Heart left ventricle (tissue), 16 donors: ENCODE measurements at regions not wholly inside any gene's neighbourhood (a gene's known extent, or its start where the extent isn't known, plus 50 kb on each side); places are given as distances from the start of the nearest gene placed in this dataset.
"Not testable (repeated sequence)": the region's sequence is repeated elsewhere in the genome, so short reads cannot be mapped to it uniquely, and the experiment has no call there.

ENCODE experiments used
- ATAC-seq, 4 donors: fragments of 200-7000 bp; cut with Tn5 transposase; one replicate each; pipeline ENCODE4 v1.9.1; 2020 to 2022; ENCODE audit warnings: moderate library complexity in 4 of 4, mild to moderate bottlenecking in 3 of 4, moderate number of reproducible peaks in 1 of 4
- DNase-seq, 5 donors: peaks; one replicate each; pipeline ENCODE4 v3.0.0-alpha.2; 2020
- H3K27ac ChIP-seq, 12 donors: fragments of 200-600 bp; sonication (generic) in 4 of 12; one replicate each; pipeline versions ENCODE4 v1.5.0 to v1.8.0; 2016 to 2022; ENCODE audit warnings: mild to moderate bottlenecking in 2 of 12
- H3K27me3 ChIP-seq, 9 donors: fragments of 200-600 bp; sonication (generic) in 2 of 9; one replicate each; pipeline versions ENCODE4 v1.5.1 to v1.8.0; 2016 to 2022; ENCODE audit warnings: mild to moderate bottlenecking in 3 of 9
- H3K36me3 ChIP-seq, 9 donors: fragments of 200-600 bp; sonication (generic) in 2 of 9; one replicate each; pipeline versions ENCODE4 v1.5.0 to v1.8.0; 2018 to 2022; ENCODE audit warnings: mild to moderate bottlenecking in 2 of 9
- H3K4me1 ChIP-seq, 12 donors: fragments of 200-600 bp; sonication (generic) in 4 of 12; one replicate each; pipeline versions ENCODE4 v1.5.0 to v1.8.0; 2016 to 2022; ENCODE audit warnings: mild to moderate bottlenecking in 3 of 12
- H3K4me3 ChIP-seq, 12 donors: fragments of 200-600 bp; sonication (generic) in 4 of 12; one replicate each; pipeline versions ENCODE4 v1.5.0 to v1.8.0; 2017 to 2022; ENCODE audit warnings: mild to moderate bottlenecking in 9 of 12, moderate library complexity in 4 of 12
- H3K9me3 ChIP-seq, 12 donors: fragments of 200-600 bp; sonication (generic) in 4 of 12; one replicate each; pipeline versions ENCODE4 v1.5.0 to v1.8.0; 2016 to 2022; ENCODE audit warnings: mild to moderate bottlenecking in 1 of 12
- CTCF ChIP-seq, 12 donors: fragments of 200-600 bp; sonication (generic) in 4 of 12; IDR thresholded peaks; one replicate each; pipeline versions ENCODE4 v1.5.0 to v1.8.0; 2018 to 2022; ENCODE audit warnings: antibody characterized with exemption in 12 of 12, mild to moderate bottlenecking in 5 of 12
- POLR2A ChIP-seq, 2 donors: fragments of 450-650 bp; IDR thresholded peaks; one replicate each; pipeline ENCODE4 v1.6.1; 2017; ENCODE audit warnings: antibody characterized with exemption in 2 of 2, mild to moderate bottlenecking in 2 of 2, moderate library complexity in 2 of 2
- WGBS, 4 donors: extraction: QIAGEN DNeasy Blood & Tissue Kit in 2 of 4; methylation state at CpG; one replicate each; pipeline versions ENCODE4 v1.1.5 to v1.1.7; 2013 to 2018; 5-methylcytosine and 5-hydroxymethylcytosine counted together
- intact Hi-C, 10 donors: fragments of 100-400 bp; cut with DNase I; formaldehyde crosslinking; loops; one replicate each; pipeline versions ENCODE4 v1.11.1 to v1.14.2; 2022
- donor health status: ischemic (EF 13 %, LVEDD 7.1; RV severe dilation, severe dysfunction).
- donor health status: healthy with polysubstance abuse.
- donor health status: DM: no; HTN: yes; CAD: no.
- donor health status: DM: no; HTN: no; CAD: no.
- donor health status: ischemic (EF 25% LVEDD 6.9; RV normal size, moderate dysfunction).
- donor health status: ischemic (EF 25% LVEDD 5.7; RV mildly dilated, moderate dysfunction).
- donor health status: healthy.
- donor health status: DM: yes; HTN: yes; CAD: no.
- donor health status: ischemic (EF 35%, LVEDD 5.7; RV mildly dilated, moderate dysfunction).
- donor health status: nonischemic (EF 11% LVEDD 7.7; RV severe dilation, severe dysfunction).
- donor health status: DM: yes; HTN: yes; CAD: no.
- donor health status: PGD.
- donor health status: ischemic (EF 29% LVEDD 5.4; RV normal size, mild dysfunction).
- donor health status: nonischemic (EF 23%, LVEDD 6.1; RV moderate dilation, normal function).

GRCh38 chr14:22176957-22177356 lies 412.1 kb downstream of the DAD1 start:
- H3K27me3 ChIP-seq = no peaks in the 10 kb centered on the region
- TF ChIP-seq CTCF (IDR thresholded peaks at IDR 0.05) (no peak), POLR2A (IDR thresholded peaks at IDR 0.05) (no peak)
- H3K27ac ChIP-seq = no peak overlapping the region
- H3K4me3 ChIP-seq = no peak overlapping the region
- peaks cover 0 to 24% (median 7%) of the 10 kb centered on the region in 12 donors for H3K4me1 ChIP-seq
- H3K36me3 ChIP-seq = no peaks in the 10 kb centered on the region
- H3K9me3 ChIP-seq = no peaks in the 10 kb centered on the region
- DNase-seq (no peak), ATAC-seq (no peak)
- WGBS, 4 donors = 38 to 69% (median 54%) methylated on average over 1 of the region's 1 CpG
- intact Hi-C loops = no loop called here

GRCh38 chr14:22175278-22175558 lies 413.8 kb downstream of the DAD1 start:
- H3K27me3 ChIP-seq, H3K9me3 ChIP-seq, H3K36me3 ChIP-seq, DNase-seq, H3K4me3 ChIP-seq, ATAC-seq, H3K27ac ChIP-seq, intact Hi-C loops: not testable (repeated sequence)
- 84 to 100% (median 89%) methylated on average over 1 of the region's 1 CpG for WGBS, 4 donors
- peaks cover 0 to 24% (median 7%) of the 10 kb centered on the region in 12 donors for H3K4me1 ChIP-seq

- intact Hi-C loops = no loop called here
- Histone ChIP-seq H3K27me3 (no peaks in the 10 kb centered on the region), H3K4me1 (peaks cover 0 to 22% (median 7%) of the 10 kb centered on the region in 12 donors), H3K27ac (no peak overlapping the region), H3K36me3 (no peaks in the 10 kb centered on the region), H3K4me3 (no peak overlapping the region), H3K9me3 (no peaks in the 10 kb centered on the region)
- 70 to 79% (median 73%) methylated on average over 8 of the region's 8 CpGs for WGBS, 4 donors
- DNase-seq = no peak
- no peak for TF ChIP-seq POLR2A (IDR thresholded peaks at IDR 0.05)
- TF ChIP-seq CTCF (IDR thresholded peaks at IDR 0.05) = no peak
- ATAC-seq = no peak
These were observed 414.4 kb downstream of the DAD1 start for GRCh38 chr14:22174412-22175277.

GRCh38 chr14:22168092-22168955 lies 420.7 kb downstream of the DAD1 start:
- Histone ChIP-seq H3K36me3 (no peaks in the 10 kb centered on the region), H3K9me3 (no peaks in the 10 kb centered on the region), H3K27me3 (peaks cover 0 to 13% (median 0%) of the 10 kb centered on the region in 9 donors), H3K4me3 (no peak overlapping the region), H3K27ac (no peak overlapping the region), H3K4me1 (no peaks in the 10 kb centered on the region)
- TF ChIP-seq CTCF (IDR thresholded peaks at IDR 0.05) (no peak), POLR2A (IDR thresholded peaks at IDR 0.05) (no peak)
- 82 to 86% (median 84%) methylated on average over 8 of the region's 8 CpGs for WGBS, 4 donors
- no peak for ATAC-seq
- intact Hi-C loops = no loop called here
- no peak for DNase-seq
